ENCODE measurements at regions not wholly inside any gene's neighbourhood (a gene's known extent, or its start where the extent isn't known, plus 50 kb on each side); places are given as distances from the start of the nearest gene placed in this dataset.
"Not testable (repeated sequence)": the region's sequence is repeated elsewhere in the genome, so short reads cannot be mapped to it uniquely, and the experiment has no call there.

GRCh38 chr4:169934794-169935429, 91.3 kb downstream of the MFAP3L start:
- no peak for DNase-seq (ENCODE audit: low spot score in 2 of 2)
- H3K4me3 ChIP-seq = no peak overlapping the region
- no peaks in the 10 kb centered on the region for H3K4me1 ChIP-seq
- TF ChIP-seq POLR2AphosphoS5 (IDR thresholded peaks at IDR 0.05) (no peak), POLR2A (IDR thresholded peaks at IDR 0.05) (no peak), CTCF (IDR thresholded peaks at IDR 0.05) (no peak)
- intact Hi-C loops (cut with DNase I; ENCODE audit: low total_unique reads) = no loop called here
- no peaks in the 10 kb centered on the region for H3K36me3 ChIP-seq
- no peak overlapping the region for H3K27ac ChIP-seq
- no peaks in the 10 kb centered on the region for H3K27me3 ChIP-seq
- no peaks in the 10 kb centered on the region for H3K9me3 ChIP-seq

GRCh38 chr4:169933531-169933930, 92.7 kb downstream of the MFAP3L start:
- Histone ChIP-seq H3K27ac (no peak overlapping the region), H3K36me3 (no peaks in the 10 kb centered on the region), H3K4me1 (no peaks in the 10 kb centered on the region), H3K9me3 (no peaks in the 10 kb centered on the region), H3K27me3 (no peaks in the 10 kb centered on the region), H3K4me3 (no peak overlapping the region)
- no peak for TF ChIP-seq CTCF (IDR thresholded peaks at IDR 0.05)
- no peak for TF ChIP-seq POLR2AphosphoS5 (IDR thresholded peaks at IDR 0.05)
- DNase-seq (ENCODE audit: low spot score in 2 of 2) = no peak
- intact Hi-C loops (cut with DNase I; ENCODE audit: low total_unique reads) = no loop called here

- no peak overlapping the region for H3K4me3 ChIP-seq
- H3K36me3 ChIP-seq = no peaks in the 10 kb centered on the region
- no peak for TF ChIP-seq CTCF (IDR thresholded peaks at IDR 0.05)
- no peak for TF ChIP-seq POLR2A (IDR thresholded peaks at IDR 0.05)
- no peak for TF ChIP-seq POLR2AphosphoS5 (IDR thresholded peaks at IDR 0.05)
- no peak overlapping the region for H3K27ac ChIP-seq
- intact Hi-C loops (cut with DNase I; ENCODE audit: low total_unique reads) = no loop called here
- DNase-seq (ENCODE audit: low spot score in 2 of 2) = no peak
- H3K4me1 ChIP-seq = no peaks in the 10 kb centered on the region
- no peaks in the 10 kb centered on the region for H3K27me3 ChIP-seq
- no peaks in the 10 kb centered on the region for H3K9me3 ChIP-seq
Measured at GRCh38 chr4:169931964-169932363, 94.2 kb downstream of the MFAP3L start.

GRCh38 chr4:169930755-169931154, 95.4 kb downstream of the MFAP3L start:
- intact Hi-C loops (cut with DNase I; ENCODE audit: low total_unique reads); H3K4me1 ChIP-seq; DNase-seq (ENCODE audit: low spot score in 2 of 2); H3K4me3 ChIP-seq; H3K9me3 ChIP-seq; H3K27me3 ChIP-seq; H3K27ac ChIP-seq; H3K36me3 ChIP-seq: not testable (repeated sequence)

GRCh38 chr4:169927280-169927679, 98.9 kb downstream of the MFAP3L start:
- Histone ChIP-seq H3K9me3 (no peaks in the 10 kb centered on the region), H3K36me3 (no peaks in the 10 kb centered on the region), H3K4me3 (no peak overlapping the region), H3K4me1 (no peaks in the 10 kb centered on the region), H3K27me3 (no peaks in the 10 kb centered on the region), H3K27ac (no peak overlapping the region)
- TF ChIP-seq CTCF (IDR thresholded peaks at IDR 0.05) = no peak
- DNase-seq (ENCODE audit: low spot score in 2 of 2) = no peak
- intact Hi-C loops (cut with DNase I; ENCODE audit: low total_unique reads) = no loop called here

GRCh38 chr4:169925678-169926077, 100.5 kb downstream of the MFAP3L start:
- no peaks in the 10 kb centered on the region for H3K9me3 ChIP-seq
- TF ChIP-seq POLR2A (IDR thresholded peaks at IDR 0.05) (no peak), CTCF (IDR thresholded peaks at IDR 0.05) (no peak), POLR2AphosphoS5 (IDR thresholded peaks at IDR 0.05) (no peak)
- no peaks in the 10 kb centered on the region for H3K36me3 ChIP-seq
- no peak for DNase-seq (ENCODE audit: low spot score in 2 of 2)
- no peaks in the 10 kb centered on the region for H3K4me1 ChIP-seq
- H3K4me3 ChIP-seq = no peak overlapping the region
- H3K27me3 ChIP-seq = no peaks in the 10 kb centered on the region
- no peak overlapping the region for H3K27ac ChIP-seq
- intact Hi-C loops (cut with DNase I; ENCODE audit: low total_unique reads) = no loop called here

All from breast epithelium (tissue), 4 donors.